ENCODE measurements at regions not wholly inside any gene's neighbourhood (a gene's known extent, or its start where the extent isn't known, plus 50 kb on each side); places are given as distances from the start of the nearest gene placed in this dataset.
"Not testable (repeated sequence)": the region's sequence is repeated elsewhere in the genome, so short reads cannot be mapped to it uniquely, and the experiment has no call there.

GRCh38 chr10:18735711-18736110 lies 76.5 kb downstream of the ARL5B start:
- FAIRE-seq: no peak

- no peak for FAIRE-seq
Measured at GRCh38 chr10:18737236-18737635, 78.0 kb downstream of the ARL5B start.

- FAIRE-seq: no peak
Measured at GRCh38 chr10:18737841-18738240, 78.6 kb downstream of the ARL5B start.

GRCh38 chr10:18738835-18739234 lies 79.6 kb downstream of the ARL5B start:
- FAIRE-seq: no peak

- no peak for FAIRE-seq
Measured at GRCh38 chr10:18743926-18744325, 84.7 kb downstream of the ARL5B start.

- no peak for FAIRE-seq
Measured at GRCh38 chr10:18753312-18753895, 94.2 kb downstream of the ARL5B start.

- no peak for FAIRE-seq
Measured at GRCh38 chr10:18759575-18759974, 100.3 kb downstream of the ARL5B start.

- FAIRE-seq: no peak
Measured at GRCh38 chr10:18760836-18761235, 101.6 kb downstream of the ARL5B start.

- FAIRE-seq: no peak
Measured at GRCh38 chr10:18767981-18768380, 108.8 kb downstream of the ARL5B start.

GRCh38 chr10:18773180-18773579 lies 113.9 kb downstream of the ARL5B start:
- no peak for FAIRE-seq

GRCh38 chr10:18777258-18777657 lies 118.0 kb downstream of the ARL5B start:
- FAIRE-seq: no peak

- FAIRE-seq: no peak
Measured at GRCh38 chr10:18786478-18786877, 127.2 kb downstream of the ARL5B start.

- FAIRE-seq: peak; percentile 43
Measured at GRCh38 chr10:18793951-18794350, 134.7 kb downstream of the ARL5B start.

GRCh38 chr10:18795549-18795948 lies 136.3 kb downstream of the ARL5B start:
- no peak for FAIRE-seq

GRCh38 chr10:18797286-18797685 lies 138.1 kb downstream of the ARL5B start:
- no peak for FAIRE-seq

- no peak for FAIRE-seq
Measured at GRCh38 chr10:18822156-18822555, 162.9 kb downstream of the ARL5B start.

GRCh38 chr10:18829259-18829658 lies 170.0 kb downstream of the ARL5B start:
- no peak for FAIRE-seq

- FAIRE-seq: no peak
Measured at GRCh38 chr10:18830277-18830676, 171.0 kb downstream of the ARL5B start.

- FAIRE-seq: not testable (repeated sequence)
Measured at GRCh38 chr10:18856623-18857022, 192.0 kb upstream of the MALRD1 start.

GRCh38 chr10:18859659-18860058 lies 188.9 kb upstream of the MALRD1 start:
- FAIRE-seq: no peak

- no peak for FAIRE-seq
Measured at GRCh38 chr10:18860186-18860585, 188.4 kb upstream of the MALRD1 start.

- FAIRE-seq: no peak
Measured at GRCh38 chr10:18860631-18861240, 187.9 kb upstream of the MALRD1 start.

- no peak for FAIRE-seq
Measured at GRCh38 chr10:18861382-18861781, 187.2 kb upstream of the MALRD1 start.

- no peak for FAIRE-seq
Measured at GRCh38 chr10:18866852-18867251, 181.7 kb upstream of the MALRD1 start.

GRCh38 chr10:18868919-18869318 lies 179.7 kb upstream of the MALRD1 start:
- no peak for FAIRE-seq

All from TTC549 (cell line).